Right ventricle myocardium superior (tissue), 1 donor: ENCODE measurements at regions not wholly inside any gene's neighbourhood (a gene's known extent, or its start where the extent isn't known, plus 50 kb on each side); places are given as distances from the start of the nearest gene placed in this dataset.
A peak's percentile ranks its signal among the peaks of the same experiment; 100 is the strongest.

Source experiments
- ATAC-seq: fragments of 200-7000 bp; cut with Tn5 transposase; one replicate; pipeline ENCODE4 v1.9.1; 2020; ENCODE audit warnings: mild to moderate bottlenecking; ENCODE audit not compliant: poor library complexity
- DNase-seq: peaks from one replicate; pipeline ENCODE4 v3.0.0-alpha.2; 2020
- intact Hi-C: fragments of 100-400 bp; cut with DNase I; formaldehyde crosslinking; loops from one replicate; pipeline ENCODE4 v1.11.2; 2022
- donor health status: DM: no; HTN: yes; CAD: no; lungs with severe emphysema.

GRCh38 chr11:121696931-121697670 lies 244.3 kb upstream of the SORL1-AS1 start:
- intact Hi-C loops = no loop called here
- no peak for DNase-seq
- ATAC-seq = peak; percentile 17

- intact Hi-C loops = no loop called here
- peak; percentile 79 for ATAC-seq
- no peak for DNase-seq
Observed at GRCh38 chr11:121696177-121696871, 243.6 kb upstream of the SORL1-AS1 start.

GRCh38 chr11:121692236-121692635 lies 239.5 kb upstream of the SORL1-AS1 start:
- no peak for ATAC-seq

GRCh38 chr11:121688860-121689614 lies 236.3 kb upstream of the SORL1-AS1 start:
- intact Hi-C loops = no loop called here
- ATAC-seq (no peak), DNase-seq (no peak)

More at GRCh38 chr11:121692236-121692635, 239.5 kb upstream of the SORL1-AS1 start:
- no peak for DNase-seq
- intact Hi-C loops = no loop called here

- DNase-seq (no peak), ATAC-seq (no peak)
- intact Hi-C loops = no loop called here
Observed at GRCh38 chr11:121688055-121688491, 235.3 kb upstream of the SORL1-AS1 start.

GRCh38 chr11:121683791-121684190 lies 231.0 kb upstream of the SORL1-AS1 start:
- intact Hi-C loops = no loop called here
- ATAC-seq (no peak), DNase-seq (no peak)
